ENCODE measurements at regions not wholly inside any gene's neighbourhood (a gene's known extent, or its start where the extent isn't known, plus 50 kb on each side); places are given as distances from the start of the nearest gene placed in this dataset.
"Not testable (repeated sequence)": the region's sequence is repeated elsewhere in the genome, so short reads cannot be mapped to it uniquely, and the experiment has no call there.

DNA sequence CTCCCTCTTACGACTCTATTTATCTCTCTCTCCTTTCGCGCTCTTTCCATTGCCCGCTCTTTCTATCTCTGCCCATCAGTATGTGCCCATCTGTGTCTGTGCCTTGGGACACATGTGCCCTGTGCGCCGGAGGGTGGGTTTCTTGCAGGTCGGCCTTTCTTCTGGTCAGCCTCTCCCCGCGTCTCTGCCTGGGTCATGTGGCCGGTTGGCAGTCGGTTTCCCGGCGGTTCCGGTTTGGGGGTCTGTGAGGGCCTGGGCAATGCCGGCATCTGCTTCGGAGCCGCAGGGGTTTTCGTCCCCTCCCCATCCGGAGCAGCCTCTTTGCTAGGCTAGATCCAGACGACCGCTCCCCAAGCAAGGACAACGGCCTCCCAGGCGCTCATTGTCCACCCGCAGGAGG is 1426.0 kb upstream of the PCDH10 start:
- TF ChIP-seq YY1 (IDR thresholded peaks at IDR 0.05; ENCODE audit: insufficient read depth, insufficient read length); ZNF274 (IDR thresholded peaks at IDR 0.05; ENCODE audit: low read depth, low read length); SUZ12 (IDR thresholded peaks at IDR 0.05; ENCODE audit: extremely low read depth, insufficient read depth, insufficient read length): not testable (repeated sequence)
